Muscle layer of colon (tissue), 2 donors: ENCODE measurements at regions not wholly inside any gene's neighbourhood (a gene's known extent, or its start where the extent isn't known, plus 50 kb on each side); places are given as distances from the start of the nearest gene placed in this dataset.

Experiments used
- H3K27ac ChIP-seq: one replicate; pipeline ENCODE4 v1.7.0; 2013; ENCODE audit warnings: low read depth, mild to moderate bottlenecking, low read length, moderate library complexity
- H3K27me3 ChIP-seq, 2 donors: one replicate each; pipeline ENCODE4 v1.7.0; 2013; ENCODE audit warnings: low read length in 2 of 2, mild to moderate bottlenecking in 2 of 2; ENCODE audit not compliant: insufficient read depth in 2 of 2, control insufficient read depth in 1 of 2
- H3K36me3 ChIP-seq: one replicate; pipeline ENCODE4 v1.7.0; 2013; ENCODE audit warnings: mild to moderate bottlenecking, low read length; ENCODE audit not compliant: insufficient read depth
- H3K4me1 ChIP-seq: one replicate; pipeline ENCODE4 v1.7.0; 2013; ENCODE audit warnings: mild to moderate bottlenecking, low read length; ENCODE audit not compliant: insufficient read depth
- H3K4me3 ChIP-seq, 2 donors: one replicate each; pipeline ENCODE4 v1.7.0; 2013; ENCODE audit warnings: low read length in 2 of 2, low read depth in 1 of 2, mild to moderate bottlenecking in 1 of 2, moderate library complexity in 1 of 2
- H3K9ac ChIP-seq: one replicate; pipeline ENCODE4 v1.7.0; 2013; ENCODE audit warnings: low read length
- H3K9me3 ChIP-seq: one replicate; pipeline ENCODE4 v1.7.0; 2013; ENCODE audit warnings: mild to moderate bottlenecking, low read length
- donor health status: abdominal sarcoma.
- donor health status: Adenocarcinoma of cecum.

DNA sequence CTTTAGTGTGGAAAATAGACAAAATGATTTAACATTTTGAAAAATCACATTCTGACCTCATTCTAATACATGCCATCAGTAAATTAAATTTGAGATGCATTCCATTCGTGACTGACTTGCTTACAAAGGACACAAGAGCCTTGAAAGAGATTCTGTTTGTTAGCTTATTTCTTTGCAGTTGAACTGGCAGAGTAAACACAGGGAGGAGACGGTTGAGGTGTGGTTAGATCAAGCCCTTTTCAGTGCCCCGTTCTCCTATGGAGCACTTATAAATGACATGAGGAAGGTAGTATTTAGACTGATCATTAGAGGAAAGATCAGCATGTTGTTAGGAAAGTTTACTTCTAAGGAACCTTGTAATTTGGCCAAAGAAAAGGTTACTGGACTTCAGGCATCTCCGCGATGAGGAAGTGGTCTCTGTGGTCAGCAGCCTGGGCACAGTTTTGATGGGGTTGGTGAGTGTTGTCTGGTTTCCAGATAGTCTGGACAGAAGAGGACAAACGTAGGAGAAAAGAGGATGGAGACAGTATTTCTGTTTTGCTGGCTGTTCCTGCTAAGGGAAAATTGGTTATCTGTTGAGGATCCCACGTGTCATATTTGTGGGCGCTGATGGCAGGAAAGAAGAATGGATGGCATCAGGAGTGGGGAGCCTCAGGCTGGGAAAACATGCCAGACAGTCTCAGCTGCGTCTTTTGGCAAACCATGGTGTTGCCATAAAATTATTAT lies 328.9 kb upstream of the TBL1XR1 start:
- H3K27me3 ChIP-seq = no peaks in the 10 kb centered on the region
- no peaks in the 10 kb centered on the region for H3K36me3 ChIP-seq
- H3K4me1 ChIP-seq = peaks cover 31% of the 10 kb centered on the region
- no peak overlapping the region for H3K27ac ChIP-seq
- no peak overlapping the region for H3K9ac ChIP-seq
- peaks cover 3% of the 10 kb centered on the region for H3K9me3 ChIP-seq
- H3K4me3 ChIP-seq = no peak overlapping the region

DNA sequence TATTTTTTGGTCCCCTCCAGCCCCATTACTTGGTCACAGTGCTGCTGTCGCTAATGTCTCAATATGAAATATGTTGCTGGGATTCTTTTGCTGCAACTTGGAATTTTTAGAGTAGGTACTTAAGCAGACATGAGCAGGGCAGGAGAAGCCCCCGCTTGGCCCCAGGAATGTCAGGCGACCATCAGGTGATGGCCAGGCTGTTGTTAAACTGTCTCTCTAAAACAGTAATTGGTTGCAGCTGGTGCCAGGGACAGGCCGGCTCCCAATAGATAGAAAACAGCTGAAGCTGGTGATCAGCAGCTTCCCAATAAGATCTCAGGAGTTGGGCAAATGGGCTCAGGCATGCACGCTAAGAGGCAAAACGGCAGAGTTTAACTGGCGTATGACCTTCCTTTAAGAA lies 329.9 kb upstream of the TBL1XR1 start:
- no peak overlapping the region for H3K27ac ChIP-seq
- H3K9me3 ChIP-seq = peaks cover 3% of the 10 kb centered on the region
- H3K27me3 ChIP-seq = no peaks in the 10 kb centered on the region
- no peaks in the 10 kb centered on the region for H3K36me3 ChIP-seq
- H3K4me3 ChIP-seq = no peak overlapping the region
- H3K4me1 ChIP-seq = peaks cover 30% of the 10 kb centered on the region
- H3K9ac ChIP-seq = no peak overlapping the region

DNA sequence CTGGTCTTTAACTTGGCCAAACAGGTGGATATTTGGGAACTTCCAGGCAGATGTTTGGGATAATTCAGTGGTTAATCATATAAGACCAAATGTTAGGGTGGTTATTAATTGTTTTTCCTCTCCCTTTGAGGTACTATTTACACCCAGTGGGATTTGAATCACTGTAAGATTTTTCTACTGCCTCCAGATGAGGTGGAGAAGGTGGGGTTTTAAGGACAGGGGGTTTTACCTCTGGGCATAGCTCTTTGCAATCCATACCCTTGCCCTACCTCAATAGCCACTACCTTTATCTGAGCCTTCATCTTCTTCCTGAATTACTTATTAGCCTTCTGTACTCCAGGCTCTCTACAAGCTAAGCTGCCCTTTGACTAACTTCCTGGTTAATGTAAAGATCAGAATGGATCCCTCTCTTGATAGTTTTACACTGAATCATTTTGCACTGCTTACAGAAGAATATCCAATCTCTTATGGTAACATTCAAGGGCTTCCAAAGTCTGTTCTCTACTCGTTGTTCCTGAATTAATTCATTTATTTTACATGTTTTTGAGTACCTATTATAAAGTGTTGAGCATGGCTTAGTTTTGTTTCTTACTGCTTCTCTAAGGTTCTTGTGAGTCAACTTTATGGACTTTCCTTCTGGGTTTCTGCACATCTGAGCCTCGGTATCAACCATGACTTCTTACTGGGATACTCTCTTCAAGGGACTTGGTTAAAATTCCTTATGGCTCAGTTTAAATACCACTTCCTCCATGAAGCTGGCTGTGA lies 331.2 kb upstream of the TBL1XR1 start:
- no peaks in the 10 kb centered on the region for H3K27me3 ChIP-seq
- H3K36me3 ChIP-seq = no peaks in the 10 kb centered on the region
- no peak overlapping the region for H3K4me3 ChIP-seq
- no peak overlapping the region for H3K9ac ChIP-seq
- peaks cover 28% of the 10 kb centered on the region for H3K4me1 ChIP-seq
- H3K27ac ChIP-seq = no peak overlapping the region
- H3K9me3 ChIP-seq = peaks cover 3% of the 10 kb centered on the region

GRCh38 chr3:177529071-177529550 lies 331.8 kb upstream of the TBL1XR1 start:
- Histone ChIP-seq H3K27me3 (no peaks in the 10 kb centered on the region), H3K36me3 (no peaks in the 10 kb centered on the region), H3K4me1 (peaks cover 28% of the 10 kb centered on the region), H3K27ac (no peak overlapping the region), H3K9me3 (peaks cover 3% of the 10 kb centered on the region), H3K9ac (no peak overlapping the region), H3K4me3 (no peak overlapping the region)

DNA sequence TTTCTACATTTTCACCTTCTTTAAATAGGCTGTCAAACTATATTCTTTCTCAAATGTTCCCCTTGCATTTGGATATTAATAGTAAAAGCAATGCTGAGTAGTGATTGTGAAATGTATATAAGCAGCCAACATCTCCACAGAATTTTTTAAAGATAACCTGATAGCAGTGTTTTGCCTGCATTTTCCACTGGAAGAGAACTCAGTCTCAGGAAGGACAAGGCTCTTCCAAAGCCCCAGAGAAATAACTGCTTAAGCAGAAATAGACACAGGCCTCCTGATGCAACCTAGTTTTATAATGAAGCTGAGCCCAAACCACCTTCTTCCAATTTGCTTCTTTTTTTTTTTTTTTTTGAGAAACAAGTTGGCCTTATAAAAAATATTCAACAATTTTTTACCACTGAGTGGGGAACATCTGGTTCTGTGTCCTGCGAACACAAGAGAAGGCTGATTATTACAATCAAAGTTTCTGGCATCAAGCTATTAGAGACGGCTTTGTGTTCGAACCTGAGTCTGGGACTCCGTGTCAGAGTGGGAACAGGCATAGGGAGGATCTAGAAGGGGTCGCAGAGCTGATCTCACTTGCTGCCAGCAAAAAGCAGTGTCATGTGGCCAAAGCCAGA lies 332.5 kb upstream of the TBL1XR1 start:
- no peak overlapping the region for H3K9ac ChIP-seq

GRCh38 chr3:177530908-177531307 lies 333.6 kb upstream of the TBL1XR1 start:
- peak overlapping the region; percentile 4 for H3K27ac ChIP-seq
- no peak overlapping the region for H3K9ac ChIP-seq
- no peaks in the 10 kb centered on the region for H3K27me3 ChIP-seq
- H3K9me3 ChIP-seq = peaks cover 3% of the 10 kb centered on the region
- H3K36me3 ChIP-seq = no peaks in the 10 kb centered on the region
- no peak overlapping the region for H3K4me3 ChIP-seq
- peaks cover 33% of the 10 kb centered on the region for H3K4me1 ChIP-seq

More for the DNA sequence above, 332.5 kb upstream of the TBL1XR1 start:
- Histone ChIP-seq H3K36me3 (no peaks in the 10 kb centered on the region), H3K9me3 (peaks cover 3% of the 10 kb centered on the region), H3K27ac (no peak overlapping the region), H3K4me1 (peaks cover 28% of the 10 kb centered on the region), H3K27me3 (no peaks in the 10 kb centered on the region), H3K4me3 (no peak overlapping the region)

- no peak overlapping the region for H3K27ac ChIP-seq
- no peaks in the 10 kb centered on the region for H3K36me3 ChIP-seq
- H3K27me3 ChIP-seq = no peaks in the 10 kb centered on the region
- H3K9me3 ChIP-seq = no peaks in the 10 kb centered on the region
- H3K4me3 ChIP-seq = no peak overlapping the region
- H3K4me1 ChIP-seq = peaks cover 30% of the 10 kb centered on the region
- H3K9ac ChIP-seq = no peak overlapping the region
These were observed 339.6 kb upstream of the TBL1XR1 start for GRCh38 chr3:177536873-177537272.

- Histone ChIP-seq H3K27ac (no peak overlapping the region), H3K4me3 (no peak overlapping the region), H3K36me3 (no peaks in the 10 kb centered on the region)
These were observed 340.3 kb upstream of the TBL1XR1 start for GRCh38 chr3:177537612-177538011.

GRCh38 chr3:177538048-177538749 lies 340.9 kb upstream of the TBL1XR1 start:
- Histone ChIP-seq H3K27me3 (no peaks in the 10 kb centered on the region), H3K9me3 (no peaks in the 10 kb centered on the region), H3K4me3 (no peak overlapping the region), H3K36me3 (no peaks in the 10 kb centered on the region), H3K9ac (no peak overlapping the region), H3K27ac (no peak overlapping the region), H3K4me1 (peaks cover 30% of the 10 kb centered on the region)

More at GRCh38 chr3:177537612-177538011, 340.3 kb upstream of the TBL1XR1 start:
- no peaks in the 10 kb centered on the region for H3K27me3 ChIP-seq
- H3K9ac ChIP-seq = no peak overlapping the region
- H3K4me1 ChIP-seq = peaks cover 30% of the 10 kb centered on the region
- H3K9me3 ChIP-seq = no peaks in the 10 kb centered on the region

DNA sequence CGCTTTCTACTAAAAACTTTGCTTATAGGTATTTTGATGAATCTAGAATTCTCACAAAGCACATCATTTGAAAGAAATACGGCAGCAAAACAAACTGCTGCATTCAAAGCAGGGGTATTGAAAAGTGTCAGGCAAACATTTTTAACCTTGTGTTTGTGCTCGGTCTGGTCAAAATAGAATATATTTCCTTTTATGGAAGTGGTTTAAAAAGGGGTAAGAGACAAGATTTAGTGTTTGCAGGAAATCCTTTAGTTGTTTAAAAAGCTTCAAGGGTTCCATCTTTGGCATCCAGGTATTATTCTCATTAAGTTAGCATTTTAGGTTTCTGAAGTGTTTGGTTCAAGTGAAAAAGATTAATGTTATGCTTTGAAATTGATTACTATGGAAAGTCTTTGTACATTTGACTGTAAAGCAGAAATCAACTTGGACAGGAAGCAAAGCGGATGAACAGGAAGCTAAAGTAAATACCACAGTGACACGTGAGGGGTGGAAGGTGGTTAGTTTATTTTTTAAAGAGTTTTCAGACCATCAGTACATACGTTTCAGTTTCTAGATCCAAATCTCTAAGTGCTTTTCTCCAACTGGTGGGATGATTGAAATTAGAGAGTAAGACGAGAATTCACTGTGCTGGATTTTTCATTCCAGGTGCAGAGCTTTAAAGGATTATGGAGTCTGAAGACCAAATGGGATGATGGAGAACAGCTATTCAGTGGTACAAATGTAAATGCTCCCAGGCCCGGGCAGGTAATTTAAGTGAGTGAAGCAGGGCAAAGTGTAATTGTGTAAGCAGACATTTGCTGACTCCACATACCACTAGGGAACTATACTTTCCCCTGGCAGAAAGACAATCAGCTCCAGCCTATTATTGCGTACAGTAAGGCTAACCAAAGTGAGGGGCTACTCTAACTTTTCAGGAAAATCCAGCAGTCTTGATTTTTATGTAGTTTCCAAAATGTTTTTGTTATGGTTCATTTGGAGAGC lies 341.8 kb upstream of the TBL1XR1 start:
- no peaks in the 10 kb centered on the region for H3K9me3 ChIP-seq
- H3K27ac ChIP-seq = no peak overlapping the region
- no peak overlapping the region for H3K9ac ChIP-seq
- H3K27me3 ChIP-seq = no peaks in the 10 kb centered on the region
- H3K4me1 ChIP-seq = peaks cover 30% of the 10 kb centered on the region
- H3K4me3 ChIP-seq = no peak overlapping the region
- H3K36me3 ChIP-seq = no peaks in the 10 kb centered on the region
